Limb (tissue), 2 donors: ENCODE measurements at regions not wholly inside any gene's neighbourhood (a gene's known extent, or its start where the extent isn't known, plus 50 kb on each side); places are given as distances from the start of the nearest gene placed in this dataset.
A peak's percentile ranks its signal among the peaks of the same experiment; 100 is the strongest.
"Not testable (repeated sequence)": the region's sequence is repeated elsewhere in the genome, so short reads cannot be mapped to it uniquely, and the experiment has no call there.

Experiments
- DNase-seq, 2 donors: peaks; one replicate each; pipeline ENCODE4 v3.0.0-alpha.2; 2016; ENCODE audit errors: extremely low spot score in 2 of 2

DNA sequence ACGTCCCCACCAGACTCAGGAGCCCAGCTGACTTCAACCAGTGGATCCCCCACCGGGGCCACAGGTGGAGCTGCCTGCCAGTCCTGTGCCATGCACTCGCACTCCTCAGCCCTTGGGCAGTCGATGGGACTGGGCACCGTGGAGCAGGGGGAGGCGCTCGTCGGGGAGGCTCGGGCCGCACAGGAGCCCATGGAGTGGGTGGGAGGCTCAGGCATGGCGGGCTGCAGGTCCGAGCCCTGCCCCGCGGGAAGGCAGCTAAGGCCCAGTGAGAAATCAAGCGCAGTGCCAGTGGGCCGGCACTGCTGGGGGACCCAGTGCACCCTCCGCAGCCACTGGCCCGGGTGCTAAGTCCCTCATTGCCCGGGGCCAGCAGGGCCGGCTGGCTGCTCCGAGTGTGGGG lies 52.3 kb upstream of the LRRC30 start:
- not testable (repeated sequence) for DNase-seq

GRCh38 chr18:7177116-7177744 lies 53.7 kb upstream of the LRRC30 start:
- peak; percentile 70 to 84 for DNase-seq

- DNase-seq = no peak
Measured at GRCh38 chr18:7174344-7175095, 56.4 kb upstream of the LRRC30 start.

- no peak for DNase-seq
Measured at GRCh38 chr18:7173216-7173615, 55.6 kb upstream of the LAMA1 start.

GRCh38 chr18:7172611-7173010 lies 55.0 kb upstream of the LAMA1 start:
- DNase-seq = no peak

DNA sequence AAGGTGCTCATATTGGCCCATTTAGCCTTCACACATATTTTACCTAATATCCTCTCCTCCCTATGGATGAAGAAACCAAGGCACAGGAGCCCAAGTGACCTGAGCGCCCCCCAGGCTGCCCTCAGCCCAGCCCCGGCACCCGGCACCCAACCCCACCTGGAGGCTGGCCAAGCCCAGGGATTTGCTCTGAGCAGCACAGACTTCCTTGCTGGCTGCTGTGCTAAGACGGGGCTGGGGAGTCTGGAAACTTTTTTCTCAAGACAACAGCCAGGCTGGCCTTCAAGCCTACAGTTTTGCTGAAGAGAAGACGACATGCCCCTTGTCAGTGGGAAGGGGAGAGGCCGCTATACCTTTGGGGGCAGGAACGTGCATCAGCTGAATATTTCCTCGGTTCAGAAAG lies 52.7 kb upstream of the LAMA1 start:
- DNase-seq = no peak

GRCh38 chr18:7169601-7170000 lies 52.0 kb upstream of the LAMA1 start:
- no peak for DNase-seq

DNA sequence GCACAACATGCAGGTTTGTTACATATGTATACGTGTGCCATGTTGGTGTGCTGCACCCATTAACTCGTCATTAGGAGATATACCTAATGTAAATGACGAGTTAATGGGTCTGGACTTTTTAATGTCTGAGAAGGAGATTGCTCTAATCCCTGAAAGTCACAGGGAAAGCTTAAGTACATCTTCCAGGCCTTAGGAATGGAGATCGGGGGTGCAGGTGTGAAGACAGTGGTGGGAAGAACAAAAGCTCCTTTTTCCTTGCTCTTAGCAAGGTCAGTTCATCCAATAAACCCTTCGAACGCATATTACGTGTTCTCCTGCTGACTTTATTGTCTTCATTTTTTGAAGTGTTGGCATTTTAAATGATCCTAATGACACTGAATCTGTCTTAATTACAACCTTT lies 50.8 kb upstream of the LAMA1 start:
- no peak for DNase-seq
